ENCODE measurements at regions not wholly inside any gene's neighbourhood (a gene's known extent, or its start where the extent isn't known, plus 50 kb on each side); places are given as distances from the start of the nearest gene placed in this dataset.

DNA sequence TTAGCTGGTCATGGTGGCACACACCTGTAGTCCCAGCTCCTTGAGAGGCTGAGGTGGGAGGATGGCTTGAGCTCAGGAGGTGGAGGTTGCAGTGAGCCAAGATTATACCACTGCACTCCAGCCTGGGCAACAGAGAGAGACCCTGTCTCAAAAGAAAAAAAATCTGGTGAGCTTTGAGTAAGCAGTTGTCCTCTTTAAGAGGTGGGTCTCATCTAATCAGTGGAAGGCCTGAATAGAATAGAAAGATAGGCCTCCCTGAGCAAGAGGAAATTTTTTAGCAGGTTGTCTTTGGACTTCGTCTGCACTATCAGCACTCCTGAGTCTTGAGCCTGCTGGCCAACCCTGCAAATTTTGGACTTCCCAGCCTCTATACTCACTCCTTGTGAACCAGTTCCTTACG lies 266.0 kb upstream of the ZFHX3 start:
- TF ChIP-seq POLR2A (IDR thresholded peaks at IDR 0.05) = no peak
- TF ChIP-seq, protein P1, sequence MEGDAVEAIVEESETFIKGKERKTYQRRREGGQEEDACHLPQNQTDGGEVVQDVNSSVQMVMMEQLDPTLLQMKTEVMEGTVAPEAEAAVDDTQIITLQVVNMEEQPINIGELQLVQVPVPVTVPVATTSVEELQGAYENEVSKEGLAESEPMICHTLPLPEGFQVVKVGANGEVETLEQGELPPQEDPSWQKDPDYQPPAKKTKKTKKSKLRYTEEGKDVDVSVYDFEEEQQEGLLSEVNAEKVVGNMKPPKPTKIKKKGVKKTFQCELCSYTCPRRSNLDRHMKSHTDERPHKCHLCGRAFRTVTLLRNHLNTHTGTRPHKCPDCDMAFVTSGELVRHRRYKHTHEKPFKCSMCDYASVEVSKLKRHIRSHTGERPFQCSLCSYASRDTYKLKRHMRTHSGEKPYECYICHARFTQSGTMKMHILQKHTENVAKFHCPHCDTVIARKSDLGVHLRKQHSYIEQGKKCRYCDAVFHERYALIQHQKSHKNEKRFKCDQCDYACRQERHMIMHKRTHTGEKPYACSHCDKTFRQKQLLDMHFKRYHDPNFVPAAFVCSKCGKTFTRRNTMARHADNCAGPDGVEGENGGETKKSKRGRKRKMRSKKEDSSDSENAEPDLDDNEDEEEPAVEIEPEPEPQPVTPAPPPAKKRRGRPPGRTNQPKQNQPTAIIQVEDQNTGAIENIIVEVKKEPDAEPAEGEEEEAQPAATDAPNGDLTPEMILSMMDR (IDR thresholded peaks at IDR 0.05) = no peak
